ENCODE measurements at regions not wholly inside any gene's neighbourhood (a gene's known extent, or its start where the extent isn't known, plus 50 kb on each side); places are given as distances from the start of the nearest gene placed in this dataset.

DNA sequence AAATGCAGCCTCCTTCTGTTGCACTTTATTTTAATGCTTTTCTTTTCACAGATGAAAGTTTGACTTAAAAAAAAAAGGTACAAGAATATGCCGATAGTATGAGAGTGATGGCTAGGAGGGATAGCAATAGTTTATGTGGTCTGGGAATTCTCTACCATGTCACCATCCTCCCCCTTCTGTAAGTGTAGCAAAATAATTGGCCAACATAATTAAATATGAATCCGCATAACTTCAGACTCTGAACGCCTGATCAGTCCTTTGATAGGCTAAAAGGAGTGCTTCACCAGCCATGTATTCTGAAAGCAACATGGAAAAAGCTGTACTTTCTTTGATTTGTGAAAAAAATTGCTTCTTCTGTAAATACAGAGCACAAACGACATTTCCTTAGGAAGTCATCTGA lies 95.7 kb upstream of the TTC29 start:
- TF ChIP-seq, protein P1, sequence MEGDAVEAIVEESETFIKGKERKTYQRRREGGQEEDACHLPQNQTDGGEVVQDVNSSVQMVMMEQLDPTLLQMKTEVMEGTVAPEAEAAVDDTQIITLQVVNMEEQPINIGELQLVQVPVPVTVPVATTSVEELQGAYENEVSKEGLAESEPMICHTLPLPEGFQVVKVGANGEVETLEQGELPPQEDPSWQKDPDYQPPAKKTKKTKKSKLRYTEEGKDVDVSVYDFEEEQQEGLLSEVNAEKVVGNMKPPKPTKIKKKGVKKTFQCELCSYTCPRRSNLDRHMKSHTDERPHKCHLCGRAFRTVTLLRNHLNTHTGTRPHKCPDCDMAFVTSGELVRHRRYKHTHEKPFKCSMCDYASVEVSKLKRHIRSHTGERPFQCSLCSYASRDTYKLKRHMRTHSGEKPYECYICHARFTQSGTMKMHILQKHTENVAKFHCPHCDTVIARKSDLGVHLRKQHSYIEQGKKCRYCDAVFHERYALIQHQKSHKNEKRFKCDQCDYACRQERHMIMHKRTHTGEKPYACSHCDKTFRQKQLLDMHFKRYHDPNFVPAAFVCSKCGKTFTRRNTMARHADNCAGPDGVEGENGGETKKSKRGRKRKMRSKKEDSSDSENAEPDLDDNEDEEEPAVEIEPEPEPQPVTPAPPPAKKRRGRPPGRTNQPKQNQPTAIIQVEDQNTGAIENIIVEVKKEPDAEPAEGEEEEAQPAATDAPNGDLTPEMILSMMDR (IDR thresholded peaks at IDR 0.05; ENCODE audit: low read depth, low read length, poor library complexity, severe bottlenecking), result no peak
- TF ChIP-seq EZH2phosphoT487 (IDR thresholded peaks at IDR 0.05; ENCODE audit: borderline replicate concordance, low read length), result no peak
- no peaks in the 10 kb centered on the region for H3K79me2 ChIP-seq (ENCODE audit: control insufficient read depth, low read length)
- H4K20me1 ChIP-seq (ENCODE audit: control insufficient read depth, insufficient read depth, low read depth, low read length), result no peaks in the 10 kb centered on the region
- H3K27me3 ChIP-seq (ENCODE audit: control insufficient read depth, low read length), result peaks cover 5% of the 10 kb centered on the region; the same call in 1 of the 2 replicates
- no peaks in the 10 kb centered on the region for H3K9me2 ChIP-seq (replicated peaks; ENCODE audit: control insufficient read depth, low read length)
- no peak overlapping the region for H3K4me3 ChIP-seq (ENCODE audit: low read length)
- H3K27ac ChIP-seq (ENCODE audit: low read depth, low read length), result no peak overlapping the region
- no peaks in the 10 kb centered on the region for H3K36me3 ChIP-seq (ENCODE audit: control insufficient read depth, low read length)
- H3F3A ChIP-seq (ENCODE audit: control insufficient read depth, insufficient read depth), result no peaks in the 10 kb centered on the region
- H3K4me1 ChIP-seq (ENCODE audit: control insufficient read depth, low read length), result no peaks in the 10 kb centered on the region
- no peak overlapping the region for H3K4me2 ChIP-seq (ENCODE audit: low read length)
- no peaks in the 10 kb centered on the region for H3K9me3 ChIP-seq (ENCODE audit: control insufficient read depth, insufficient read depth, low read length)

DNA sequence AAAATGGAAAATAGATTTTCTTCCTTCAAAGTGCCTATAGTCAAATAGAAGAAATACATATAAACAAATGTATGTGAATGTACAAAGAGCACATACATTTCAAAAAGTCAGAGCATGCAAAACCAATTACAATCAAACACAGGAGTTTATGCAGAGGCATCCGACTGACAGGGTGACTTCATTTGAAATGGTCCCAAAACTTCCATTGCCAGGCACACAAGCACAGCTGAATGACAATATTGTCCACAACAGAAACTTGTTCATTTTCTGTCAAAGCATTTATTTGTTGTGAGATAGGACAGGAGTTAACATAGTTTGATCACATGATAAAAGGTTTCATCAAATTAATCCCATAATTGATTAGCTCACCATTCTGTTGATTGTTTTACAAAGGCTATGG lies 96.4 kb upstream of the TTC29 start:
- Histone ChIP-seq H3K4me2 (ENCODE audit: low read length) (no peak overlapping the region), H4K20me1 (ENCODE audit: control insufficient read depth, insufficient read depth, low read depth, low read length) (no peaks in the 10 kb centered on the region), H3K9me2 (replicated peaks; ENCODE audit: control insufficient read depth, low read length) (no peaks in the 10 kb centered on the region), H3F3A (ENCODE audit: control insufficient read depth, insufficient read depth) (no peaks in the 10 kb centered on the region), H3K36me3 (ENCODE audit: control insufficient read depth, low read length) (no peaks in the 10 kb centered on the region), H3K4me1 (ENCODE audit: control insufficient read depth, low read length) (no peaks in the 10 kb centered on the region), H3K79me2 (ENCODE audit: control insufficient read depth, low read length) (no peaks in the 10 kb centered on the region), H3K4me3 (ENCODE audit: low read length) (no peak overlapping the region), H3K27ac (ENCODE audit: low read depth, low read length) (no peak overlapping the region), H3K27me3 (ENCODE audit: control insufficient read depth, low read length) (peaks cover 5% of the 10 kb centered on the region; the same call in 1 of the 2 replicates), H3K9me3 (ENCODE audit: control insufficient read depth, insufficient read depth, low read length) (no peaks in the 10 kb centered on the region)
- TF ChIP-seq, protein P1 (IDR thresholded peaks at IDR 0.05; ENCODE audit: low read depth, low read length, poor library complexity, severe bottlenecking), result no peak
- no peak for TF ChIP-seq EZH2phosphoT487 (IDR thresholded peaks at IDR 0.05; ENCODE audit: borderline replicate concordance, low read length)

DNA sequence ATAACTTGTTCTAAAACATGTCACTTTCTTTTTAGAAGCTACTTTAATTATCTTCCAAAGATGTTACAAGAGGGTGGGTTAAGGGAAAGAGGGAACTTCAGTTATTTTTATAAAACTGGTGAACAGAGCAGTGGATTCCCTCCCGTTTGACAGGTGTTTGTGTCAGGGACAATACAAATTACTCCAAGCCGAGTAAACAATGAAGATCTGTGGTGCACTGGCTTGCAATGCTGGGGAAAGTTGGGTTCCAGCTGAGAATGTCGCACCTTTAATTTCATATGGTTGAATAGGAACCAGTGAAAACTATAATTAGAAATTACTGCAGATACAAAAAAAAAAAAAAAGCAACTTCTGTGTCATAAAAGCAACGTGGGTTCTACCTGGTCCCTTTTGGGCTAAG lies 98.6 kb upstream of the TTC29 start:
- TF ChIP-seq, protein P1 (IDR thresholded peaks at IDR 0.05; ENCODE audit: low read depth, low read length, poor library complexity, severe bottlenecking), result no peak
- no peak for TF ChIP-seq EZH2phosphoT487 (IDR thresholded peaks at IDR 0.05; ENCODE audit: borderline replicate concordance, low read length)
- H3K27ac ChIP-seq (ENCODE audit: low read depth, low read length), result no peak overlapping the region
- H3K9me2 ChIP-seq (replicated peaks; ENCODE audit: control insufficient read depth, low read length), result no peaks in the 10 kb centered on the region

More for the DNA sequence above, 98.6 kb upstream of the TTC29 start:
- no peaks in the 10 kb centered on the region for H4K20me1 ChIP-seq (ENCODE audit: control insufficient read depth, insufficient read depth, low read depth, low read length)
- H3K79me2 ChIP-seq (ENCODE audit: control insufficient read depth, low read length), result no peaks in the 10 kb centered on the region
- no peak overlapping the region for H3K4me3 ChIP-seq (ENCODE audit: low read length)
- H3K9me3 ChIP-seq (ENCODE audit: control insufficient read depth, insufficient read depth, low read length), result no peaks in the 10 kb centered on the region
- H3K4me1 ChIP-seq (ENCODE audit: control insufficient read depth, low read length), result no peaks in the 10 kb centered on the region
- no peaks in the 10 kb centered on the region for H3F3A ChIP-seq (ENCODE audit: control insufficient read depth, insufficient read depth)
- H3K27me3 ChIP-seq (ENCODE audit: control insufficient read depth, low read length), result peaks cover 5% of the 10 kb centered on the region; the same call in 1 of the 2 replicates
- H3K4me2 ChIP-seq (ENCODE audit: low read length), result no peak overlapping the region
- H3K36me3 ChIP-seq (ENCODE audit: control insufficient read depth, low read length), result no peaks in the 10 kb centered on the region

Data from DOHH2 (cell line).